GM23338 (cell line): ENCODE measurements at regions not wholly inside any gene's neighbourhood (a gene's known extent, or its start where the extent isn't known, plus 50 kb on each side); places are given as distances from the start of the nearest gene placed in this dataset.

ENCODE experiments used
- ATAC-seq: fragments of 200-7000 bp; cut with Tn5 transposase; 3 replicates; pipeline ENCODE4 v1.9.1; 2020
- DNase-seq: peaks from one replicate; pipeline ENCODE4 v3.0.0-alpha.2; 2015; ENCODE audit warnings: low spot score
- H2AFZ ChIP-seq: fragments of 200-600 bp; sonication (generic); 2 replicates; pipeline ENCODE4 v1.8.0; 2016; ENCODE audit warnings: antibody characterized with exemption, mild to moderate bottlenecking, moderate library complexity
- H3F3A ChIP-seq: fragments of 200-600 bp; sonication (generic); replicated peaks from 2 replicates; pipeline ENCODE4 v1.8.0; 2017; ENCODE audit warnings: antibody characterized with exemption, mixed run types, low read depth
- H3K27ac ChIP-seq: fragments of 200-600 bp; sonication (generic); 2 replicates; pipeline ENCODE4 v1.6.1; 2016; ENCODE audit warnings: low read depth
- H3K27me3 ChIP-seq: fragments of 200-600 bp; sonication (generic); 2 replicates; pipeline ENCODE4 v1.8.0; 2016; ENCODE audit warnings: mild to moderate bottlenecking, mixed run types, moderate library complexity; ENCODE audit not compliant: insufficient read depth
- H3K36me3 ChIP-seq: fragments of 200-600 bp; sonication (generic); 2 replicates; pipeline ENCODE4 v1.8.0; 2016; ENCODE audit warnings: mild to moderate bottlenecking; ENCODE audit not compliant: insufficient read depth
- H3K4me1 ChIP-seq: fragments of 200-600 bp; sonication (generic); 2 replicates; pipeline ENCODE4 v1.8.0; 2016; ENCODE audit warnings: mild to moderate bottlenecking, moderate library complexity; ENCODE audit not compliant: insufficient read depth
- H3K4me2 ChIP-seq: fragments of 200-600 bp; sonication (generic); 2 replicates; pipeline ENCODE4 v1.7.1; 2017; ENCODE audit warnings: mixed run types
- H3K4me3 ChIP-seq: fragments of 200-600 bp; sonication (generic); 2 replicates; pipeline ENCODE4 v1.6.1; 2016; ENCODE audit warnings: mixed run types
- H3K79me2 ChIP-seq: fragments of 200-600 bp; sonication (generic); replicated peaks from 2 replicates; pipeline ENCODE4 v1.8.0; 2017; ENCODE audit warnings: mild to moderate bottlenecking; ENCODE audit not compliant: insufficient read depth
- H3K9me2 ChIP-seq: fragments of 200-600 bp; sonication (generic); 2 replicates; pipeline ENCODE4 v1.8.0; 2017; ENCODE audit not compliant: insufficient read depth
- H4K20me1 ChIP-seq: fragments of 200-600 bp; sonication (generic); replicated peaks from 2 replicates; pipeline ENCODE4 v1.8.0; 2017; ENCODE audit warnings: mild to moderate bottlenecking; ENCODE audit not compliant: insufficient read depth
- H3K27ac Mint-ChIP-seq: 2 replicates; pipeline ENCODE4 v1.8.0; 2020; ENCODE audit warnings: inconsistent platforms, mild to moderate bottlenecking, moderate library complexity, mixed read lengths
- H3K27me3 Mint-ChIP-seq: 3 replicates; pipeline ENCODE4 v1.8.0; 2022; ENCODE audit warnings: low read depth, mild to moderate bottlenecking, moderate library complexity, mixed read lengths, inconsistent platforms; ENCODE audit not compliant: insufficient read depth, poor library complexity
- H3K36me3 Mint-ChIP-seq: 3 replicates; pipeline ENCODE4 v1.8.0; 2021; ENCODE audit warnings: low read depth, mild to moderate bottlenecking, inconsistent platforms, moderate library complexity, mixed read lengths
- H3K4me1 Mint-ChIP-seq: 3 replicates; pipeline ENCODE4 v1.8.0; 2020; ENCODE audit warnings: mild to moderate bottlenecking, inconsistent platforms, mixed read lengths
- H3K4me3 Mint-ChIP-seq: 3 replicates; pipeline ENCODE4 v1.8.0; 2021; ENCODE audit warnings: moderate library complexity, mild to moderate bottlenecking, inconsistent platforms, mixed read lengths
- H3K9me3 Mint-ChIP-seq: 3 replicates; pipeline ENCODE4 v1.8.0; 2020; ENCODE audit warnings: moderate library complexity, mild to moderate bottlenecking, inconsistent platforms, mixed read lengths
- EZH2 ChIP-seq: fragments of 200-600 bp; sonication (generic); IDR thresholded peaks from one replicate; pipeline ENCODE4 v1.8.0; 2017; ENCODE audit warnings: antibody characterized with exemption, mild to moderate bottlenecking, low read depth; ENCODE audit not compliant: unreplicated experiment
- NANOG ChIP-seq: IDR thresholded peaks from 2 replicates; pipeline ENCODE4 v1.6.1; 2016; ENCODE audit warnings: antibody characterized with exemption, borderline replicate concordance
- ZNF114 ChIP-seq: fragments of 250-450 bp; sonication (Bioruptor Pico); IDR thresholded peaks from 2 replicates; pipeline ENCODE4 v1.5.0; 2020; ENCODE audit warnings: mild to moderate bottlenecking, moderate library complexity
- ZNF331 ChIP-seq: fragments of 250-450 bp; sonication (Bioruptor Pico); IDR thresholded peaks from 2 replicates; pipeline ENCODE4 v1.5.0; 2020; ENCODE audit warnings: low read depth, mild to moderate bottlenecking, moderate library complexity
- TF ChIP-seq, protein P1 (sequence below): IDR thresholded peaks from 2 replicates; pipeline ENCODE4 v1.6.1; 2016; ENCODE audit warnings: antibody characterized with exemption
- TF ChIP-seq, protein P2 (sequence below): IDR thresholded peaks from one replicate; pipeline ENCODE4 v1.6.1; 2018; ENCODE audit warnings: antibody characterized with exemption; ENCODE audit not compliant: unreplicated experiment
- TF ChIP-seq, protein P3 (sequence below), 2 experiments: fragments of 200-600 bp in 1 of 2; sonication (generic) in 1 of 2; conservative IDR thresholded peaks; 2 replicates each; pipeline versions ENCODE4 v1.5.1 to v1.6.1; 2016 to 2017; ENCODE audit warnings: antibody characterized with exemption in 2 of 2, low read depth in 2 of 2, mild to moderate bottlenecking in 2 of 2, moderate library complexity in 1 of 2

DNA sequence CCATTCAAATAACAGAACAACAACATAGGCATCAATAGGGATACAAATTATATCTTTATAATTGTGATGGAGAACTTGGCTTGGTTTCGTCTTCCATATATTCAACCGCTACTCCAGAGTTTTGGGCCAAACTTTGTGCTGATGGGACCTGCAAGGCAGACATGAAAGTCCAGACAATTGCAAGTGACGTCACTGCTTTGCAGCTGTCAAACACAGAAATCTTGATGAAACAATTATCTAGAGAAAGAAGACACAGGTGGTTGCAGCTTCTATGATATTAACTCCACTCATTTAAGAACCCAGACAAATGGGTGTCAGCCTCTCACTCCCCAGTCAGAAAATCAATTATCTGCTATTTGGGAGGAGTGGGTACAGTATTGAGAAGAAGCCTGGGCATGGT lies 390.6 kb downstream of the NUF2 start:
- H4K20me1 ChIP-seq: no peaks in the 10 kb centered on the region
- no peaks in the 10 kb centered on the region for H3K4me1 ChIP-seq
- H3K9me2 ChIP-seq: no peaks in the 10 kb centered on the region
- no peak for ATAC-seq
- no peaks in the 10 kb centered on the region for H3K79me2 ChIP-seq
- H3F3A ChIP-seq: no peaks in the 10 kb centered on the region
- Mint-ChIP-seq H3K27me3 (no peaks in the 10 kb centered on the region), H3K36me3 (peaks cover 2% of the 10 kb centered on the region; the same call in 2 of the 3 replicates), H3K27ac (no peak overlapping the region), H3K4me3 (no peak overlapping the region), H3K4me1 (peaks cover under 1% of the 10 kb centered on the region; the same call in 1 of the 3 replicates), H3K9me3 (no peaks in the 10 kb centered on the region; the same call in 2 of the 3 replicates)
- H2AFZ ChIP-seq: no peak overlapping the region
- H3K27ac ChIP-seq: no peak overlapping the region
- H3K27me3 ChIP-seq: no peaks in the 10 kb centered on the region
- H3K4me3 ChIP-seq: no peak overlapping the region
- no peak for TF ChIP-seq NANOG
- no peak for TF ChIP-seq ZNF331
- TF ChIP-seq EZH2: no peak
- no peak for TF ChIP-seq ZNF114 (CRISPR knock-in tag)
- no peak for DNase-seq
- no peak overlapping the region for H3K4me2 ChIP-seq
- H3K36me3 ChIP-seq: no peaks in the 10 kb centered on the region

DNA sequence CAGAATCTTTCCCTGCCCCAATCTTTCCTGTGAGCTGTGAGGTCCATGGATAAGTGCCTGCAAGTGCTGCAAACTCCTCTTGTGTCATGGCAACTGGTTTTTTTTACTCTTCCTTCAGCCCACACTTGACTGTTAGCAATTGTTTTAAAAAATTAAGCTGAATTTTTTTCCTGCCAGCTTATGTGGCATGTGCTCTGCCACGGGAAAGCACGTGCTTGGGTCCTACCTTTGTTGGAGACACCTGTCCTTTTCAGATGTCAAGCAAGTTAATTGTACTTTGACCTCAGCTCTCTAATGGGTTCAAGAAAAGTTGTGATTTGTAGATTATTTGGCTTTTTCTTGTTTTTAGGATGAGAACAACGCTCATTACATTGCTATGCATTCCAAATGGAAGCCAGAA lies 398.5 kb downstream of the NUF2 start:
- TF ChIP-seq ZNF331: no peak
- TF ChIP-seq, protein P1, sequence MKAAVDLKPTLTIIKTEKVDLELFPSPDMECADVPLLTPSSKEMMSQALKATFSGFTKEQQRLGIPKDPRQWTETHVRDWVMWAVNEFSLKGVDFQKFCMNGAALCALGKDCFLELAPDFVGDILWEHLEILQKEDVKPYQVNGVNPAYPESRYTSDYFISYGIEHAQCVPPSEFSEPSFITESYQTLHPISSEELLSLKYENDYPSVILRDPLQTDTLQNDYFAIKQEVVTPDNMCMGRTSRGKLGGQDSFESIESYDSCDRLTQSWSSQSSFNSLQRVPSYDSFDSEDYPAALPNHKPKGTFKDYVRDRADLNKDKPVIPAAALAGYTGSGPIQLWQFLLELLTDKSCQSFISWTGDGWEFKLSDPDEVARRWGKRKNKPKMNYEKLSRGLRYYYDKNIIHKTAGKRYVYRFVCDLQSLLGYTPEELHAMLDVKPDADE: no peak
- TF ChIP-seq, protein P2, sequence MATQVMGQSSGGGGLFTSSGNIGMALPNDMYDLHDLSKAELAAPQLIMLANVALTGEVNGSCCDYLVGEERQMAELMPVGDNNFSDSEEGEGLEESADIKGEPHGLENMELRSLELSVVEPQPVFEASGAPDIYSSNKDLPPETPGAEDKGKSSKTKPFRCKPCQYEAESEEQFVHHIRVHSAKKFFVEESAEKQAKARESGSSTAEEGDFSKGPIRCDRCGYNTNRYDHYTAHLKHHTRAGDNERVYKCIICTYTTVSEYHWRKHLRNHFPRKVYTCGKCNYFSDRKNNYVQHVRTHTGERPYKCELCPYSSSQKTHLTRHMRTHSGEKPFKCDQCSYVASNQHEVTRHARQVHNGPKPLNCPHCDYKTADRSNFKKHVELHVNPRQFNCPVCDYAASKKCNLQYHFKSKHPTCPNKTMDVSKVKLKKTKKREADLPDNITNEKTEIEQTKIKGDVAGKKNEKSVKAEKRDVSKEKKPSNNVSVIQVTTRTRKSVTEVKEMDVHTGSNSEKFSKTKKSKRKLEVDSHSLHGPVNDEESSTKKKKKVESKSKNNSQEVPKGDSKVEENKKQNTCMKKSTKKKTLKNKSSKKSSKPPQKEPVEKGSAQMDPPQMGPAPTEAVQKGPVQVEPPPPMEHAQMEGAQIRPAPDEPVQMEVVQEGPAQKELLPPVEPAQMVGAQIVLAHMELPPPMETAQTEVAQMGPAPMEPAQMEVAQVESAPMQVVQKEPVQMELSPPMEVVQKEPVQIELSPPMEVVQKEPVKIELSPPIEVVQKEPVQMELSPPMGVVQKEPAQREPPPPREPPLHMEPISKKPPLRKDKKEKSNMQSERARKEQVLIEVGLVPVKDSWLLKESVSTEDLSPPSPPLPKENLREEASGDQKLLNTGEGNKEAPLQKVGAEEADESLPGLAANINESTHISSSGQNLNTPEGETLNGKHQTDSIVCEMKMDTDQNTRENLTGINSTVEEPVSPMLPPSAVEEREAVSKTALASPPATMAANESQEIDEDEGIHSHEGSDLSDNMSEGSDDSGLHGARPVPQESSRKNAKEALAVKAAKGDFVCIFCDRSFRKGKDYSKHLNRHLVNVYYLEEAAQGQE: no peak
- TF ChIP-seq, protein P3, sequence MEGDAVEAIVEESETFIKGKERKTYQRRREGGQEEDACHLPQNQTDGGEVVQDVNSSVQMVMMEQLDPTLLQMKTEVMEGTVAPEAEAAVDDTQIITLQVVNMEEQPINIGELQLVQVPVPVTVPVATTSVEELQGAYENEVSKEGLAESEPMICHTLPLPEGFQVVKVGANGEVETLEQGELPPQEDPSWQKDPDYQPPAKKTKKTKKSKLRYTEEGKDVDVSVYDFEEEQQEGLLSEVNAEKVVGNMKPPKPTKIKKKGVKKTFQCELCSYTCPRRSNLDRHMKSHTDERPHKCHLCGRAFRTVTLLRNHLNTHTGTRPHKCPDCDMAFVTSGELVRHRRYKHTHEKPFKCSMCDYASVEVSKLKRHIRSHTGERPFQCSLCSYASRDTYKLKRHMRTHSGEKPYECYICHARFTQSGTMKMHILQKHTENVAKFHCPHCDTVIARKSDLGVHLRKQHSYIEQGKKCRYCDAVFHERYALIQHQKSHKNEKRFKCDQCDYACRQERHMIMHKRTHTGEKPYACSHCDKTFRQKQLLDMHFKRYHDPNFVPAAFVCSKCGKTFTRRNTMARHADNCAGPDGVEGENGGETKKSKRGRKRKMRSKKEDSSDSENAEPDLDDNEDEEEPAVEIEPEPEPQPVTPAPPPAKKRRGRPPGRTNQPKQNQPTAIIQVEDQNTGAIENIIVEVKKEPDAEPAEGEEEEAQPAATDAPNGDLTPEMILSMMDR (conservative IDR thresholded peaks at IDR 0.05; ENCODE audit: low read depth in 2 of 2): no peak
- Mint-ChIP-seq H3K9me3 (peaks cover 12% of the 10 kb centered on the region), H3K4me3 (no peak overlapping the region), H3K4me1 (no peaks in the 10 kb centered on the region), H3K27ac (no peak overlapping the region), H3K27me3 (no peaks in the 10 kb centered on the region), H3K36me3 (peaks cover 4% of the 10 kb centered on the region; the same call in 1 of the 3 replicates)
- no peaks in the 10 kb centered on the region for H3K27me3 ChIP-seq
- H3K36me3 ChIP-seq: no peaks in the 10 kb centered on the region
- no peak overlapping the region for H2AFZ ChIP-seq
- H3K4me3 ChIP-seq: no peak overlapping the region
- H3K4me2 ChIP-seq: no peak overlapping the region
- no peaks in the 10 kb centered on the region for H3F3A ChIP-seq
- H3K79me2 ChIP-seq: no peaks in the 10 kb centered on the region
- H3K27ac ChIP-seq: no peak overlapping the region
- no peaks in the 10 kb centered on the region for H3K4me1 ChIP-seq
- H3K9me2 ChIP-seq: no peaks in the 10 kb centered on the region
- H4K20me1 ChIP-seq: no peaks in the 10 kb centered on the region
- DNase-seq: no peak
- ATAC-seq: no peak
